HG03442 (cell line): ENCODE measurements at regions not wholly inside any gene's neighbourhood (a gene's known extent, or its start where the extent isn't known, plus 50 kb on each side); places are given as distances from the start of the nearest gene placed in this dataset.
A peak's percentile ranks its signal among the peaks of the same experiment; 100 is the strongest.
"Not testable (repeated sequence)": the region's sequence is repeated elsewhere in the genome, so short reads cannot be mapped to it uniquely, and the experiment has no call there.

Source experiments
- ATAC-seq: cut with Tn5 transposase; IDR thresholded peaks from one replicate; pipeline ENCODE4 v1.9.1; 2021; ENCODE audit warnings: mild to moderate bottlenecking, moderate library complexity; ENCODE audit not compliant: unreplicated experiment

GRCh38 chr11:95652002-95652472 is 137.5 kb downstream of the FAM76B start:
- ATAC-seq, result no peak

DNA sequence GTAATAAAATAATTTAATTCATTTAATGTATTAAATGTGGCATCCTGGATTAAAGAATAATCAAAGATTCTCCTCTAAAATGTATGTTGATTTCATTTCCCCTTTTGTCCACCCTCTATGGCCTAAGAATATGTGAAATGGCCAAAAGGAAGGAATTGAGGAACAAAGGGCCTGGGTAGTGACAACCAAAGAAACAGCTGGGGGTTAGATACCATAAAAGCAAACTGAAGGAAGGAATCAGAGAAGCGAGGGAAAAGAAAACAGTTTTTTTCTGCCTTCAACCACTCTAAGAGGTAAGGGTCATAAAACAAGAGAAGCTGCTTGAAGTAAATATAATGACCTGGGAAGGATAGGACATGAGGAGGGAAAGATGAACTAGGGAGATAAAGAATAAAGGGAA is 139.3 kb downstream of the FAM76B start:
- ATAC-seq, result no peak

DNA sequence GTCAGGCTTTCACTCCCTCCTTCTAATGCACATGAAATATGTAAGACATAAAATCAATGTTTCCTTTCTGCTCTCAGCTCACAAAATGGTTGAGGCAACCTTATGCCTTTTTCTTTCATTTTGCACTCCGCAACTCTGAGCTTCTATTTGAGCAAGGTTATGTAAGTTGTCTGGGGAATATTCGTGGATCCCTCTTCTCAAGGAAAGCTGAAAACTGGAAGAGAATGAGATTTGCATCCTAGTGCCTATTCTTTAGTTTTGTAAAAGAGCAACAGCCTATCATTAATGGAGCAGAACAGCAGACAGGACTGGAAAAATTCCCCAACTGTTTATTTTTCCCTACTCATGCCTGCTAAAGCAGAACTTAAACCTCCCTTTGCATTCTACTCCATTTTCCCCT is 141.7 kb downstream of the FAM76B start:
- no peak for ATAC-seq

GRCh38 chr11:95647355-95647754 is 142.2 kb downstream of the FAM76B start:
- ATAC-seq, result no peak

DNA sequence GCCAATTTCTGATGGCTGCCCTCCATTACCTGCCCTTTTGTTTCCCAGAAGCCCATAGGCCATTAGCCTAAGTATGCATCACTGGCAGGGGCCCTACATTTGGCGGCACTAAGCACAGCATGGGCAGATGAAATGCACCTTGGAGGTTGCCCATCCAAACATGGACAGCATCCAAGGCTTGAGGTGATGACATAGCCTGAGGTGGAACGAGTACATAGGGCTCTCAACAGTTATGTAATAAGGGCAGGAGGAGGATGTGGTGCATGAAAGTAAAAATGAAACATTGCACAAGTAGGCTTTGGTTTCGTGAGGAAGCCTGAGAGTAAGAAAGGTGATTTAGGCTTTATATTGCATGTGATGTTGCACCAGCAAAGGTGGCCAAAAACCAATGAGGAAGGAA is 148.1 kb downstream of the FAM76B start:
- ATAC-seq, result peak; percentile 99

- no peak for ATAC-seq
These were observed 151.1 kb downstream of the FAM76B start for GRCh38 chr11:95638501-95638900.

DNA sequence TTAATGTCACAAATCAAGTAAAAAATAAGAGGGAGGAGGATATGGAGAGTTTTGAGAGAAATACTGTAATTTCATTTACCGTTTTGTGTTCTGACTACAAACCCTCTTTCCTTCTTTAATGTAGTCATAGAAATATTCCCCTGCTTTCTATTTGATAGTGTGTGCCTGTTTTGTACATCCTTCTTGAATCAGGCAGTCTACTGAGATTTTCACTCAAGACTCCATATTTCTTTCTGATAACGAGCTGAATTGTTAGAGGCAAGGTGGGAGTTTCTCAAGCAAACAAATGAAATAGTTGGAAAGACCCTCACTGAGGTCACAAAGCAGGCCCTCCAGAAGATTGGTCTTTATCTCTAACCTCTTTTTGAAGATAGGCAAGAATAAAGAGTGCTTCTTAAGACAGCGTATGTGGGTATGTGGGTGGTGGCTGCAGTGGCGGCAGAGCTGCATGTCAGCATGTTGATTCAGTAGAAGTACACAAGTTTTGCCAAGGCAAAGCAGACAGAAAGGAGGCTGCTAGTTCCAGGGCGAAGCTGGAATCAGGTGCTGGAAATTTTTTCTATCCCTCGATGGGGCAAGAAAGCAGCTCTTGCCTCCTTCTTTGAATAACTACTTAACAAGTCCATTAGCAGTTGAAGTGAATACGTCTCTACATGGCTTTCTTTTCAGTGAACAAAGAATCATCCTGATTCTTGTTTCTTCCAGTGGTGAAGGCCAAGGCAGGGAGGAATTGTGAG is 164.2 kb downstream of the FAM76B start:
- no peak for ATAC-seq

DNA sequence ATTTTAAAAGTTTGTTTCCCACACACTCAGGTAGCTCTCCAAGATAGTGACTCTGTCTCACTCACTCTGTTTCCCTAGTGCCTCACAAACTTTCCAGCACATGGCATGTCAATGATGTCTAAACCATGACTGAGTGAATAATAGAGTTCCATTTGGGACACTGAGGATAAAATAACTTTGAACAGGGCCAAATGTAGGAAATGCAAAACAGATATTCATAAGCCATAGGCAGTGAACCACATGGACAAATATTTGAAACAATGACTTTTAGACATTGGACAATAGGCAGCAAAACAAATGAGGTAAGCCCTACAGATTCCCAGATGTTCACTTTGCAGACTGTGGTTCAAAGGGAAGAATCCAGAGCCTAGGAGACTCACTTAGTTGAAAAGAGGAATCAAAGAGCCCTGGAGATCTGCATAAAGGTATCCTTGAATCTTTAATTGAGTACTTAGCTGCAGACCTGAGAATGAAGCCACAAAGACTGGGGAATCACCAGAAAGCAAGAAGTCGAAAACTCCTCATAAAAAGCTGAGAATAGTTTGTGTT is 173.3 kb downstream of the FAM76B start:
- no peak for ATAC-seq

- ATAC-seq, result no peak
These were observed 177.8 kb downstream of the FAM76B start for GRCh38 chr11:95611827-95612226.

- not testable (repeated sequence) for ATAC-seq
These were observed 179.4 kb downstream of the FAM76B start for GRCh38 chr11:95610185-95610584.

GRCh38 chr11:95608093-95608492 is 181.5 kb downstream of the FAM76B start:
- no peak for ATAC-seq

DNA sequence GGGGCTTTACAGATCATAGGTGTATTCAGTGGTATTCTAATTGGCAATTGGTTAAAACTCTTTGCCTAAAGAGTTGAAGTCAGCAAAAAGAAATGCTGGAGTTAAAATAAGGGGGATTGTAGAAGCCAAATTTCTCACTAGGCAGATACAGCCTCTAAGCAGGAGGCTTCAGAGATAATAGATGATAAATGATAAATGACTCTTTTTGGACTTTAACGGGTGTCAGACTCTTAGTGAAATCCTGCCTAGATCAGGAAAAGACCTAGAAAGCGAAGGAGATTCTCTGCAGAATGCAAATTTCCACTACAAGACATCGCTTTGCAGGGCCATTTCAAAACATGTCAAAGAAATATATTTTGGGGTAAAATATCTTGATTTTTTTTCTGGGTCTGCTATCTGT is 182.8 kb downstream of the FAM76B start:
- no peak for ATAC-seq

GRCh38 chr11:95605271-95605940 is 184.2 kb downstream of the FAM76B start:
- no peak for ATAC-seq

GRCh38 chr11:95599959-95600586 is 189.5 kb downstream of the FAM76B start:
- no peak for ATAC-seq

DNA sequence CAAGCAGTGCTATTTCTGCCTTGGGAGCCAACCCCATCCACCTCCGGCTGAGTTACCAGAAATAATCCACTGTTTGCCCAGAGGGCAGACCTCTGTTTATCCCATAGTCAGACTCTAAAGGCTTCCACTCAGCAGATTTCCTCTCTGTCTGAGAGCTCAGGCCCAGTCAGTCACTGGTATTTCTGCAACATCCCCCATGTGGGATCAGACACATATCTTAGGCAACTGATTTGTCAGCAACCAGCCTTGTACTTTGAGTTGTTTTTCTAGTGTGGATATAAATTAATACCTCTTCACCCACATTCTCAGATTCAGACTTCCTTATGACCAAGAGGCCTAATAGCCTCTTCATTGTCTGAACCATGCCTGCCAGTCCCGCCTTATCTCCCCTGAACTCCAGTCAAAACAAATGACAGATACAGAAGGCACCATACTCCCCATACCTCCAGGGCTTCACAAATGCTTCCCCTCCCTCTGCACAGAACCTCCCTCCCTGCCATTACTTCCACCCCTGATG is 193.6 kb downstream of the FAM76B start:
- ATAC-seq, result no peak

DNA sequence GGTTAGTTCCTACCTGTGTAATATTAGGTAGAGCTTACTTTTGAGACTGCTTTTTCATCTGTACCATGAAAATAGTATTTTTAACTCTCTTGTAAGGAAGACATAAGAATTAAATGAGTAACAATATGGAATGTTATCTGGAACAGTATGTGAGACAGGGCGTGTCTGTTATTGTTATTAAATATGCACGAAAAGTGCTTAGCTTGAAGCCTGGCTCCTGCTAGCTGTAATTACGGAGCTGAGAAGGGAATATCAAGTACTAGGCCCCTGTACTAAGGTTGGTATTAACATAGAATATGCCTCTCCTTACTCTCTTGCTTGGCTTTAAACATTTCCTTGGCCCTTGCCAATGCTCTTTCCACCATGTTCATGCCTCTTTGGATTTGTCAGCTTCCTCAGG is 194.0 kb downstream of the FAM76B start:
- ATAC-seq, result no peak

DNA sequence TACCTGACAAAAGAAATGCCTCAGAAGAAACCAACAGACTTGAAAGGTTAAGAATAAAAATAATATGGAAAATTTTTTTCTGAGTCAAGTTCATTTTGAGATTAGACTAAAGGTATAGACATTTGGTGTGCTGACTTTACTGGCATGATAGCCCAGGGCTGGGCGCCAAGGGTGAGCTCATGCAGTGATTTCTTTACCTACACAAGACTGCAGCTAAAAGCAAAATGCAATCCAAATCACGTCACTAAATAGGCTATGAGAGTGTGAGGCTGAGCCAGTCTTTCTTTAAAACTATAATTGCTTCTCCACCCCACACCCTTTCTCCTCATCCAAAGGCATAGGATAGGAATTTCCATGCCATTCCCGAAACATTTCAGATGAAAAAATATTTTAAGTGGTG is 196.5 kb downstream of the FAM76B start:
- no peak for ATAC-seq

GRCh38 chr11:95592471-95592870 is 197.1 kb downstream of the FAM76B start:
- no peak for ATAC-seq

DNA sequence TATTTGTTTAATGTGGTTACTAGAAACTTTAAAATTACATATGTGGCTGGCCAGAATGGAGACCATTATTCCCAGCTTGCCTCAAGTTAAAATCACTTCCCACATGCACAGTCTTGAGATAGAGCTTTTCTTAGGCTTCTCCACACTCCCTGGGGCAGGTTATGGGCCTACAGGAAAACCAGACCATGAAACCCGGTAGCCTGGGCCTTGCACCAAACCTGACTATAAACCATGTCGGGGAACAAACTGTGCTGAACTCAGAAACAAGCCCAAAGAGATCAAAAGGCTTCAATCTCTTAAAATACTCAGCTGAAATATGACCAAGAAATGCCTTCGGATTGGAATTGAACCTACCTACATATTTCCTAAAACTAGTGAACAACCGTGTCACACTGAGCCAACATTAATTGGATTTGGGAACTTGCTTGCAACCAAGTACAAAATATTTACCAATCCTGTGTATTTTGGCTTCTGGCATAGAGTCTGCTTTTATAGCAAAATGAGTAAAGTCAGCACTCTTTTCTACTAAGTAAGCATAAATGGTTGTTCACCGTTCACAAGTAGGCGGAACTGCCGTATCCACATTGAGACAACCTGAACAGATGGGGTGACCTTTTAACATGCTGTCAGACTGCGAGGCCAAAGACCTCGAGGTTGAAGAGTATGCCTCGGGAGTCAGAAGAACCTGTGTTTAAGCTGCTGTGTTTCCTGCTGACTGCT is 199.5 kb downstream of the FAM76B start:
- ATAC-seq, result no peak

- ATAC-seq, result no peak
These were observed 200.8 kb downstream of the FAM76B start for GRCh38 chr11:95588821-95589220.

DNA sequence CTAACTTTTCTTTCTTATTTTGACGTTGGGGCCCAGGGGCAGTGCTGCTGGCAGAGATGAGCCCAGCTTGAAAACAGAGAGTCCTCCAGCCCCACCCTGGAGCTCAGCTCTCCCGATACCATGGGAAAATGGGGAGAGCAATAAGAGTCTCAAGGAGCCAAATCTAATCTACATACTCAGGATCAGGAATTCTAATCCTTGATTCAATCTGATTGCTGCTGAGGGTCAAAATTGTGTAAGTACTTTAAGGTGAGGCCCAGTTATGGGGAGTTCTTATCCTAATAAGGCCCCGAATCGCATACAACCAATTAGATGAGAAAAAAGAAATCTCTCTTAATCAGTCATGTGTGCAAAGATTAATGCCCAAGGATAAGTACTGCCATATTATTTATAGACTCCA is 202.9 kb downstream of the FAM76B start:
- ATAC-seq, result no peak
